HG02981 (cell line): ENCODE measurements at regions not wholly inside any gene's neighbourhood (a gene's known extent, or its start where the extent isn't known, plus 50 kb on each side); places are given as distances from the start of the nearest gene placed in this dataset.
"Not testable (repeated sequence)": the region's sequence is repeated elsewhere in the genome, so short reads cannot be mapped to it uniquely, and the experiment has no call there.

Experiments used
- ATAC-seq: cut with Tn5 transposase; IDR thresholded peaks from one replicate; pipeline ENCODE4 v1.9.1; 2021; ENCODE audit warnings: mild to moderate bottlenecking, moderate library complexity; ENCODE audit not compliant: unreplicated experiment

- no peak for ATAC-seq
These were observed 214.8 kb downstream of the LURAP1L start for GRCh38 chr9:12989669-12990068.

GRCh38 chr9:12993466-12993865 lies 218.6 kb downstream of the LURAP1L start:
- no peak for ATAC-seq

GRCh38 chr9:12997009-12997408 lies 222.2 kb downstream of the LURAP1L start:
- ATAC-seq: no peak

DNA sequence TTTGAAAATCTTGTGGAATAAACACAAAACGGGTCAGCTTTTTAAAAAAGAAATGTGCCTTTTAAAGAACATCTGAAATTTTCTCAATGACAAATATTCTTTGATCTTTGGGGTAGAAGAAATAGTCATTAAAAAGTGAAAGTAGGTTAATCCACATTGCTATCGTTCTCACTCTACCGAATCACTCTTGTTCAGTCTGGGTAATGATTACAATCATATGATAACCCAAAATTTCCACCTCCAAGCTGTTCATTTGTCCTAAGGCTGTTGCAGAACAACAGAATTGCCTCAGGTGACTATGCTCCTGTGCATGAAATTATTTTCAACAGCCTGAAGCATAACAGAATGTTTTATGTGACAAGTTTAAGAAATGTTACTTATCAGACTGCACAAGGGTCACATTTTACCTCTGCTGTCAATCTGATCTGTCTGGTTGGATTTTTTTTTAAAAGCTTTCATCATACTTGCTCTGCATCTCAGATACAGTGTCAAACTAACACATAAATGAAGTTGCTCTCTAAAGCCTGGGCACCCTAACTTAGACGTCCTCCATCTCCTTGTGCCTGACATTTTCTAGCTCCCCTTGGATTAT lies 227.3 kb downstream of the LURAP1L start:
- ATAC-seq: no peak

- no peak for ATAC-seq
These were observed 227.9 kb downstream of the LURAP1L start for GRCh38 chr9:13002740-13003139.

DNA sequence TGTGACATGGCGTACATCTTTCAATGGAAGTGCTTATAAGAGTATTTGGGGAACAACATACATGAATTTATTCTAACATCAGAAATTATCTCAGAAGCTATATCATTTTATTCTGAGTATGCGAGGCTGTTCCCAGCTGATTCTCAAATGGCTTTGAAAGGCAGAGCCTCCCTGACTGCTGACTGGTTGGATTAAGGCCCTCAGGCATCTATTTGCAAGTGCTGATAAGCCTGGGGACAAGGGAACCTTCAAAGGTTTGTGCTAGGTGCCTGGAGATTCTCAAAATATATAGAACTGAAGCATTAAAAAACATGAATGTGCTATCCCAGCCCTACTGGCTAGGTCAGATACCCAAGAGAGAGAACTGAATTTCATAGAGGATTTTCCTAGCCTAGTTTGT lies 235.1 kb downstream of the LURAP1L start:
- no peak for ATAC-seq

- no peak for ATAC-seq
These were observed 239.4 kb downstream of the LURAP1L start for GRCh38 chr9:13013991-13014883.

GRCh38 chr9:13017260-13017659 lies 242.4 kb downstream of the LURAP1L start:
- no peak for ATAC-seq

GRCh38 chr9:13020146-13021040 lies 245.6 kb downstream of the LURAP1L start:
- no peak for ATAC-seq

GRCh38 chr9:13022756-13023155 lies 247.9 kb downstream of the LURAP1L start:
- no peak for ATAC-seq

DNA sequence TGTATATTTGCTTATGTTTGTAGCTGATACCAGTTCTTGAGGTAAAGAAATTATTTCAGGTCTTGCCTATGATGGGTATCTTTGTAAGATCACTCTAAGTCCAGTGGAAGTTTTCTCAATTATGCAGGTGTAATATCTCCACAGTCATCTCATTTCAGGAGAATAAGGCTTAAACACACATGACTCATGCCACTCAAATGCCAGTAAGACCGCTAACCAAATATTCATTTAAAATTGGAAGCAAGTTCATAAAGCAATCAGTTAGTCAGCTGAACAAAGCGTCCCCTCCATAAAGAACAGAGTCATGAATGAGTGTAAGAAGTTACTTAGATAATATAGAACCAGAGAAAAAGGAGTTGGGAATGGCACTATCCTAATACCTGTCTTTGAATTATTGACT lies 248.7 kb downstream of the LURAP1L start:
- ATAC-seq: no peak

DNA sequence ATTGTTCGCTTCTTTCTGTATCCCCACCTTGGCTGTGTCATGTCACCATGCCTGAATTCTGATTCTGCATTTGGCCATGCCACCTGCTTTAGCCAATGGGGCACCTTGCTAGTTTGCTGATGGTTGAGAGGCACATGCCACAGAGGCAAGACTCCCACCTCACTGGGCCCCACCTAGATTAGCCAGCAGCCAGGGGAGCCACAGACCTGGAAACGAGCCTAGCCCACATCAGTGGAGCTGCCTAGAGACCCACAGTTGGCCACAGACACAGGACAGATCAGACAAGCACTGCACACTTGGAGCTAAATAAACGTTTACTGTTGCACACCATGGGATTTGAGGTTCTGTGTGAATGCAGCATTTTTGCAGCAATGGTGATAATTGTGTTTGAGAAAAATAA lies 252.1 kb downstream of the LURAP1L start:
- ATAC-seq: no peak

DNA sequence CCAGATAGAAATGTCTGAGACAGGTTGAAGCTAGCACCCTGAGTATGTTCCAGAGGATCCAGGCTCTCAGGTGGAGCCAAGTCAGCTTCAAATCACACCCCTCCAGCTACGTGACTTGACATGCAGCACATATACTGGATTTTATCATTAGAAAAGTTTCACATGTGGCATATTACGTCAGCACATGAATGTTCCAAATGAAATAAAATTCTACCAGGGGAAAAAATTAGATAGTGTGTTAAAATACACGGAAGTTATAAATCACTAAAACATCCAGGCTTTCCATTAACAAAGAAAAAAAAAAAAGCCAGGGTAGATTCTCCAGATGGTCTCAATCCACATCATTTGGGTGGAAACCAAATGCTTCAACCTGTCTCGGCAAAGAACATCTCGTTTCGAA lies 251.6 kb downstream of the MPDZ start:
- ATAC-seq: no peak

- ATAC-seq: no peak
These were observed 246.9 kb downstream of the MPDZ start for GRCh38 chr9:13032585-13032984.

GRCh38 chr9:13033959-13034693 lies 245.4 kb downstream of the MPDZ start:
- peak; percentile 81 for ATAC-seq

GRCh38 chr9:13034694-13035002 lies 244.8 kb downstream of the MPDZ start:
- no peak for ATAC-seq

- no peak for ATAC-seq
These were observed 243.7 kb downstream of the MPDZ start for GRCh38 chr9:13035822-13036221.

DNA sequence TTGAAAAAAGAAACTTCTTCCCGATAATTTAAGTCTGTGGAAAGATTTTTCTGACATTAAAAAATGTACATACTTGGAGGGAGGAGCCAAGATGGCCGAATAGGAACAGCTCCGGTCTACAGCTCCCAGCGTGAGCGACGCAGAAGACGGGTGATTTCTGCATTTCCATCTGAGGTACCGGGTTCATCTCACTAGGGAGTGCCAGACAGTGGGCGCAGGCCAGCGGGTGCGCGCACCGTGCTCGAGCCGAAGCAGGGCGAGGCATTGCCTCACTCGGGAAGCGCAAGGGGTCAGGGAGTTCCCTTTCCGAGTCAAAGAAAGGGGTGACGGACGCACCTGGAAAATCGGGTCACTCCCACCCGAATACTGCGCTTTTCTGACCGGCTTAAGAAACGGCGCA lies 241.7 kb downstream of the MPDZ start:
- ATAC-seq: not testable (repeated sequence)

DNA sequence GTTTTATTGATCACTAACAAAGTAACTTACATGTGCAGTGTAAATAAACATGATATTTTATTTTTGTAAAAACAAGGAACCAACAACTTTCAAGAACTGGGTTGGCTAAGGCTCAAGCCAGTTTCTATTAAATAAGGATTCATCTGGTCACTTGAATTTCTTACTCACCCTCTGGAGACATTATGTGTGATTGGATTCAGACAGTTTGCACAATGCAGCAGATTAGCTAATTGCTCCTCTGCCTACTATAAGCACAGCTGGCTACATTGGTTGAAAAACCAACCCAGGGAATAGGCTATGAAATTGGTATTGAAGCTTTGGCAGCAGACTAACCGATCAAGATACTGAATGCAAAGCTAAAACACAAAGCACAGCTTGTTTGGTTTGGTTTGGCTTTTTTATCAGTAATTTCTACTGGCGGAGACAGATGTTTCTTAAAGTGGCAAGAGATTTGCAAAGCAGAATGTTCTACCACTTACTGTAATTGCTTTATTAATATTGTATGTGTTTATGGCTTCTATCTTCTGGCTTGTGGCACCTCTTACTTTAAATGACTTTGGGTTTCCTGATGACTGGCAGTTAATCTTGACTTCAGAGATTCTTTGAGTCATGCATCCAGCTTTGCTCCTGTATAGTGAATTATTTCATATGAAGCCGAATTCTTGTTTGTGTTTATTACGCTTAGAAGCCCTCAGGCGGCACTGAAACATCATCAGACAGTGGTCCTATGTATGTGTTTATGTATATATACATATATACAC lies 231.5 kb downstream of the MPDZ start:
- no peak for ATAC-seq

DNA sequence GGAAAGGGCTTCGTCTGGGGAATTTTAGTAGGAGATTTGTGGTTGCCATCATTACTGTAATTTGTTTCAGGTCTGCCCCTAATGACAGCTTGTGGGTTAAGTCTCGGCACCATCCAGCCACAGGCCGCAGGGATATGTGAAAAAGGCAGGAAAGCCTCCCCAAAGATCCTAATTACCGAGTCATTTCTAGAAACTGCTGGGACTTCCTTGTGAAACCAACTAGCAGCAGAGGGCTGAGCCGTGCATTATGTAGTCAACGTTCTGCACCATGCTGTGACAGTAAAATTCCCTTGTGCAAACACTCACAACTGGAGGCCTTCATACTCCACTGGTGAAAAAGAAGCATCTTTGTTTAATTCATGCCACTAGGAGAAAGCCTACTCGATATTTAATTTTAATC lies 230.3 kb downstream of the MPDZ start:
- ATAC-seq: no peak
